Osteoblast (primary cell): ENCODE measurements at regions not wholly inside any gene's neighbourhood (a gene's known extent, or its start where the extent isn't known, plus 50 kb on each side); places are given as distances from the start of the nearest gene placed in this dataset.
"Not testable (repeated sequence)": the region's sequence is repeated elsewhere in the genome, so short reads cannot be mapped to it uniquely, and the experiment has no call there.

Source experiments
- DNase-seq: peaks from one replicate; pipeline ENCODE4 v3.0.0; 2011; ENCODE audit warnings: low spot score, mixed read lengths; ENCODE audit not compliant: insufficient read length; ENCODE audit errors: missing footprints
- H2AFZ ChIP-seq: 2 replicates; pipeline ENCODE4 v1.6.0; 2011; ENCODE audit warnings: mild to moderate bottlenecking, low read length
- H3K27ac ChIP-seq: 2 replicates; pipeline ENCODE4 v1.5.1; 2011; ENCODE audit warnings: mild to moderate bottlenecking, low read depth, low read length, moderate library complexity
- H3K27me3 ChIP-seq: 2 replicates; pipeline ENCODE4 v1.6.0; 2012; ENCODE audit warnings: mild to moderate bottlenecking, control low read depth, inconsistent platforms, low read length, moderate library complexity; ENCODE audit not compliant: insufficient read depth
- H3K36me3 ChIP-seq: 2 replicates; pipeline ENCODE4 v1.5.1; 2011; ENCODE audit warnings: mild to moderate bottlenecking, low read length, control low read depth, moderate library complexity; ENCODE audit not compliant: insufficient read depth
- H3K4me1 ChIP-seq: 2 replicates; pipeline ENCODE4 v1.5.1; 2011; ENCODE audit warnings: mild to moderate bottlenecking, low read length, control low read depth, moderate library complexity; ENCODE audit not compliant: insufficient read depth
- H3K4me2 ChIP-seq: 2 replicates; pipeline ENCODE4 v1.6.0; 2011; ENCODE audit warnings: mild to moderate bottlenecking, low read length; ENCODE audit not compliant: insufficient read depth
- H3K4me3 ChIP-seq: fragments of 200-600 bp; sonication (generic); 3 replicates; pipeline ENCODE4 v1.5.1; 2012; ENCODE audit warnings: mild to moderate bottlenecking, low read length, inconsistent platforms; ENCODE audit not compliant: insufficient read depth
- H3K79me2 ChIP-seq: 2 replicates; pipeline ENCODE4 v1.6.0; 2012; ENCODE audit warnings: mild to moderate bottlenecking, low read length, control low read depth, inconsistent platforms; ENCODE audit not compliant: insufficient read depth
- H3K9me3 ChIP-seq: 2 replicates; pipeline ENCODE4 v1.5.1; 2011; ENCODE audit warnings: low read depth, low read length, control low read depth
- H4K20me1 ChIP-seq: 2 replicates; pipeline ENCODE4 v1.6.0; 2012; ENCODE audit warnings: mild to moderate bottlenecking, low read length, control low read depth; ENCODE audit not compliant: insufficient read depth
- CTCF ChIP-seq: IDR thresholded peaks from 2 replicates; pipeline ENCODE4 v1.5.1; 2011; ENCODE audit warnings: mild to moderate bottlenecking, low read depth, low read length, moderate library complexity; ENCODE audit errors: extremely low read depth

GRCh38 chr4:123529278-123529568 is 132.6 kb downstream of the SPRY1 start:
- Histone ChIP-seq H4K20me1 (no peaks in the 10 kb centered on the region), H3K4me3 (no peak overlapping the region), H3K4me2 (no peak overlapping the region), H3K27me3 (no peaks in the 10 kb centered on the region), H3K36me3 (no peaks in the 10 kb centered on the region), H2AFZ (no peak overlapping the region), H3K9me3 (no peaks in the 10 kb centered on the region), H3K27ac (no peak overlapping the region), H3K4me1 (no peaks in the 10 kb centered on the region), H3K79me2 (no peaks in the 10 kb centered on the region)
- TF ChIP-seq CTCF, result no peak
- no peak for DNase-seq

GRCh38 chr4:123530357-123530756 is 133.8 kb downstream of the SPRY1 start:
- H3K4me3 ChIP-seq, result no peak overlapping the region
- no peak overlapping the region for H2AFZ ChIP-seq
- H3K4me2 ChIP-seq, result no peak overlapping the region
- TF ChIP-seq CTCF, result no peak
- no peaks in the 10 kb centered on the region for H4K20me1 ChIP-seq
- no peaks in the 10 kb centered on the region for H3K36me3 ChIP-seq
- no peak overlapping the region for H3K27ac ChIP-seq
- DNase-seq, result no peak
- H3K27me3 ChIP-seq, result no peaks in the 10 kb centered on the region
- H3K9me3 ChIP-seq, result no peaks in the 10 kb centered on the region
- no peaks in the 10 kb centered on the region for H3K4me1 ChIP-seq
- H3K79me2 ChIP-seq, result no peaks in the 10 kb centered on the region

- no peak overlapping the region for H2AFZ ChIP-seq
- no peaks in the 10 kb centered on the region for H3K36me3 ChIP-seq
- H3K27ac ChIP-seq, result no peak overlapping the region
- no peaks in the 10 kb centered on the region for H3K79me2 ChIP-seq
- no peaks in the 10 kb centered on the region for H3K9me3 ChIP-seq
- no peaks in the 10 kb centered on the region for H3K27me3 ChIP-seq
- H3K4me1 ChIP-seq, result no peaks in the 10 kb centered on the region
- H3K4me3 ChIP-seq, result no peak overlapping the region
- no peaks in the 10 kb centered on the region for H4K20me1 ChIP-seq
- H3K4me2 ChIP-seq, result no peak overlapping the region
- TF ChIP-seq CTCF, result no peak
- no peak for DNase-seq
These were observed 138.6 kb downstream of the SPRY1 start for GRCh38 chr4:123535037-123535748.

GRCh38 chr4:123536225-123536624 is 139.6 kb downstream of the SPRY1 start:
- no peaks in the 10 kb centered on the region for H3K4me1 ChIP-seq
- H3K9me3 ChIP-seq, result no peaks in the 10 kb centered on the region
- no peaks in the 10 kb centered on the region for H3K79me2 ChIP-seq
- no peak for TF ChIP-seq CTCF
- no peak overlapping the region for H3K4me2 ChIP-seq
- no peaks in the 10 kb centered on the region for H3K36me3 ChIP-seq
- no peak overlapping the region for H3K27ac ChIP-seq
- H3K4me3 ChIP-seq, result no peak overlapping the region
- H4K20me1 ChIP-seq, result no peaks in the 10 kb centered on the region
- DNase-seq, result no peak
- H3K27me3 ChIP-seq, result no peaks in the 10 kb centered on the region
- H2AFZ ChIP-seq, result no peak overlapping the region

- not testable (repeated sequence) for H3K27me3 ChIP-seq, H3K27ac ChIP-seq, H3K4me2 ChIP-seq, H3K4me3 ChIP-seq, H3K4me1 ChIP-seq, H3K79me2 ChIP-seq, H4K20me1 ChIP-seq, H3K36me3 ChIP-seq, H3K9me3 ChIP-seq, H2AFZ ChIP-seq, DNase-seq
These were observed 141.4 kb downstream of the SPRY1 start for GRCh38 chr4:123537906-123538402.
